HCEC 1CT (cell line): ENCODE measurements at regions not wholly inside any gene's neighbourhood (a gene's known extent, or its start where the extent isn't known, plus 50 kb on each side); places are given as distances from the start of the nearest gene placed in this dataset.

Source experiments
- DNase-seq: peaks from one replicate; pipeline ENCODE4 v3.0.0-alpha.2; 2017

GRCh38 chr1:80846966-80847365 is 953.8 kb upstream of the ADGRL2 start:
- DNase-seq, result no peak

GRCh38 chr1:80842796-80843195 is 957.9 kb upstream of the ADGRL2 start:
- no peak for DNase-seq

GRCh38 chr1:80841261-80841660 is 959.5 kb upstream of the ADGRL2 start:
- DNase-seq, result no peak

GRCh38 chr1:80837066-80837465 is 963.7 kb upstream of the ADGRL2 start:
- no peak for DNase-seq

GRCh38 chr1:80836505-80836904 is 964.2 kb upstream of the ADGRL2 start:
- no peak for DNase-seq

- DNase-seq, result no peak
These were observed 973.1 kb upstream of the ADGRL2 start for GRCh38 chr1:80827666-80828065.

- no peak for DNase-seq
These were observed 975.7 kb upstream of the ADGRL2 start for GRCh38 chr1:80825067-80825466.

- no peak for DNase-seq
These were observed 982.5 kb upstream of the ADGRL2 start for GRCh38 chr1:80818211-80818610.

GRCh38 chr1:80807981-80808380 is 992.8 kb upstream of the ADGRL2 start:
- no peak for DNase-seq

GRCh38 chr1:80806431-80806830 is 994.3 kb upstream of the ADGRL2 start:
- no peak for DNase-seq

- DNase-seq, result no peak
These were observed 999.0 kb upstream of the ADGRL2 start for GRCh38 chr1:80801695-80802094.

- no peak for DNase-seq
These were observed 1001.3 kb upstream of the ADGRL2 start for GRCh38 chr1:80799457-80799856.

GRCh38 chr1:80779275-80779674 is 1021.5 kb upstream of the ADGRL2 start:
- DNase-seq, result no peak

- no peak for DNase-seq
These were observed 1022.5 kb upstream of the ADGRL2 start for GRCh38 chr1:80778094-80778840.

- no peak for DNase-seq
These were observed 1024.5 kb upstream of the ADGRL2 start for GRCh38 chr1:80776266-80776665.

GRCh38 chr1:80769208-80769750 is 1031.5 kb upstream of the ADGRL2 start:
- DNase-seq, result no peak

- DNase-seq, result no peak
These were observed 1033.0 kb upstream of the ADGRL2 start for GRCh38 chr1:80767711-80768110.

GRCh38 chr1:80759354-80759753 is 1041.4 kb upstream of the ADGRL2 start:
- DNase-seq, result no peak

- DNase-seq, result no peak
These were observed 1044.8 kb upstream of the ADGRL2 start for GRCh38 chr1:80755944-80756343.

GRCh38 chr1:80751204-80751603 is 1049.5 kb upstream of the ADGRL2 start:
- no peak for DNase-seq

- DNase-seq, result no peak
These were observed 1069.4 kb upstream of the ADGRL2 start for GRCh38 chr1:80731241-80731894.

GRCh38 chr1:80722611-80723010 is 1078.1 kb upstream of the ADGRL2 start:
- no peak for DNase-seq

GRCh38 chr1:80706526-80706925 is 1094.2 kb upstream of the ADGRL2 start:
- no peak for DNase-seq

- no peak for DNase-seq
These were observed 1122.3 kb upstream of the ADGRL2 start for GRCh38 chr1:80678438-80678837.
